Thymus (tissue), 11 donors: ENCODE measurements at regions not wholly inside any gene's neighbourhood (a gene's known extent, or its start where the extent isn't known, plus 50 kb on each side); places are given as distances from the start of the nearest gene placed in this dataset.

Experiments
- DNase-seq, 9 donors: peaks; one replicate each; pipeline ENCODE4 v3.0.0-alpha.2; 2013; ENCODE audit warnings: low spot score in 9 of 9, low read depth in 6 of 9, missing footprints in 1 of 9
- H3K27ac ChIP-seq, 2 donors: one replicate each; pipeline ENCODE4 v1.5.1; 2013; ENCODE audit warnings: control low read depth in 1 of 2, low read depth in 1 of 2, low read length in 1 of 2, mild to moderate bottlenecking in 1 of 2, moderate library complexity in 1 of 2
- H3K27me3 ChIP-seq, 2 donors: one replicate each; pipeline ENCODE4 v1.5.1; 2013; ENCODE audit warnings: low read length in 1 of 2; ENCODE audit not compliant: control insufficient read depth in 2 of 2, insufficient read depth in 1 of 2
- H3K36me3 ChIP-seq, 2 donors: one replicate each; pipeline ENCODE4 v1.5.1; 2013; ENCODE audit warnings: low read length in 1 of 2, mild to moderate bottlenecking in 1 of 2, moderate library complexity in 1 of 2; ENCODE audit not compliant: control insufficient read depth in 2 of 2, insufficient read depth in 2 of 2
- H3K4me1 ChIP-seq, 2 donors: one replicate each; pipeline ENCODE4 v1.5.1; 2013; ENCODE audit warnings: low read length in 2 of 2; ENCODE audit not compliant: control insufficient read depth in 2 of 2, insufficient read depth in 2 of 2
- H3K4me3 ChIP-seq, 2 donors: one replicate each; pipeline ENCODE4 v1.5.1; 2013; ENCODE audit warnings: low read length in 2 of 2, control low read depth in 1 of 2, mild to moderate bottlenecking in 1 of 2
- H3K9me3 ChIP-seq, 2 donors: one replicate each; pipeline ENCODE4 v1.5.1; 2013; ENCODE audit warnings: low read length in 1 of 2, mild to moderate bottlenecking in 1 of 2; ENCODE audit not compliant: control insufficient read depth in 2 of 2, insufficient read depth in 1 of 2
- WGBS: extraction: QIAGEN DNeasy Blood & Tissue Kit; methylation state at CpG from one replicate; pipeline ENCODE4 v1.1.7; 2013; 5-methylcytosine and 5-hydroxymethylcytosine counted together
- donor health status: healthy.

GRCh38 chr2:23012499-23012898, 372.5 kb upstream of the KLHL29 start:
- Histone ChIP-seq H3K27me3 (no peaks in the 10 kb centered on the region), H3K27ac (no peak overlapping the region), H3K36me3 (no peaks in the 10 kb centered on the region), H3K4me1 (no peaks in the 10 kb centered on the region), H3K4me3 (no peak overlapping the region), H3K9me3 (no peaks in the 10 kb centered on the region)
- no peak for DNase-seq
- 76% methylated on average over 2 of the region's 2 CpGs for WGBS

GRCh38 chr2:23015651-23016200, 369.3 kb upstream of the KLHL29 start:
- DNase-seq = no peak
- Histone ChIP-seq H3K9me3 (no peaks in the 10 kb centered on the region), H3K4me3 (no peak overlapping the region), H3K27me3 (no peaks in the 10 kb centered on the region), H3K36me3 (no peaks in the 10 kb centered on the region), H3K4me1 (no peaks in the 10 kb centered on the region), H3K27ac (no peak overlapping the region)
- WGBS = 93% methylated on average over 7 of the region's 7 CpGs

- no peak overlapping the region for H3K27ac ChIP-seq
- H3K4me1 ChIP-seq = no peaks in the 10 kb centered on the region
- no peak for DNase-seq
- H3K4me3 ChIP-seq = no peak overlapping the region
- no peaks in the 10 kb centered on the region for H3K27me3 ChIP-seq
- no peaks in the 10 kb centered on the region for H3K36me3 ChIP-seq
- 18% methylated on average over 1 of the region's 1 CpG for WGBS
- no peaks in the 10 kb centered on the region for H3K9me3 ChIP-seq
These were observed 365.5 kb upstream of the KLHL29 start for GRCh38 chr2:23019476-23019875.

GRCh38 chr2:23020659-23021058, 364.3 kb upstream of the KLHL29 start:
- Histone ChIP-seq H3K4me1 (no peaks in the 10 kb centered on the region), H3K36me3 (no peaks in the 10 kb centered on the region)
- WGBS = 82% methylated on average over 6 of the region's 6 CpGs

GRCh38 chr2:23021311-23022120, 363.5 kb upstream of the KLHL29 start:
- Histone ChIP-seq H3K27ac (no peak overlapping the region), H3K4me1 (no peaks in the 10 kb centered on the region), H3K9me3 (no peaks in the 10 kb centered on the region), H3K36me3 (no peaks in the 10 kb centered on the region), H3K27me3 (no peaks in the 10 kb centered on the region), H3K4me3 (no peak overlapping the region)
- WGBS = 86% methylated on average over 13 of the region's 13 CpGs
- no peak for DNase-seq

More at GRCh38 chr2:23020659-23021058, 364.3 kb upstream of the KLHL29 start:
- no peaks in the 10 kb centered on the region for H3K9me3 ChIP-seq
- DNase-seq = no peak
- no peak overlapping the region for H3K27ac ChIP-seq
- H3K27me3 ChIP-seq = no peaks in the 10 kb centered on the region
- H3K4me3 ChIP-seq = no peak overlapping the region

- DNase-seq = no peak
- no peaks in the 10 kb centered on the region for H3K9me3 ChIP-seq
- no peaks in the 10 kb centered on the region for H3K27me3 ChIP-seq
- 66% methylated on average over 3 of the region's 3 CpGs for whole genome bisulfite sequencing
- no peaks in the 10 kb centered on the region for H3K36me3 ChIP-seq
- H3K4me3 ChIP-seq = no peak overlapping the region
- no peaks in the 10 kb centered on the region for H3K4me1 ChIP-seq
- no peak overlapping the region for H3K27ac ChIP-seq
These were observed 361.3 kb upstream of the KLHL29 start for GRCh38 chr2:23023722-23024121.

- H3K27ac ChIP-seq = no peak overlapping the region
- H3K4me3 ChIP-seq = no peak overlapping the region
- no peak for DNase-seq
- H3K4me1 ChIP-seq = no peaks in the 10 kb centered on the region
- no peaks in the 10 kb centered on the region for H3K27me3 ChIP-seq
- H3K36me3 ChIP-seq = no peaks in the 10 kb centered on the region
- H3K9me3 ChIP-seq = no peaks in the 10 kb centered on the region
- WGBS = 88% methylated on average over 4 of the region's 4 CpGs
These were observed 358.3 kb upstream of the KLHL29 start for GRCh38 chr2:23026671-23027070.

- no peak for DNase-seq
- Histone ChIP-seq H3K4me1 (no peaks in the 10 kb centered on the region), H3K9me3 (no peaks in the 10 kb centered on the region), H3K27me3 (no peaks in the 10 kb centered on the region), H3K4me3 (no peak overlapping the region), H3K36me3 (no peaks in the 10 kb centered on the region), H3K27ac (no peak overlapping the region)
- WGBS = 86% methylated on average over 1 of the region's 1 CpG
These were observed 357.6 kb upstream of the KLHL29 start for GRCh38 chr2:23027396-23027795.

GRCh38 chr2:23028106-23028505, 356.9 kb upstream of the KLHL29 start:
- H3K9me3 ChIP-seq = no peaks in the 10 kb centered on the region
- WGBS = 77% methylated on average over 3 of the region's 3 CpGs

More at GRCh38 chr2:23028106-23028505, 356.9 kb upstream of the KLHL29 start:
- Histone ChIP-seq H3K27me3 (no peaks in the 10 kb centered on the region), H3K4me3 (no peak overlapping the region), H3K4me1 (no peaks in the 10 kb centered on the region), H3K27ac (no peak overlapping the region), H3K36me3 (no peaks in the 10 kb centered on the region)
- DNase-seq = no peak
